ENCODE measurements at regions not wholly inside any gene's neighbourhood (a gene's known extent, or its start where the extent isn't known, plus 50 kb on each side); places are given as distances from the start of the nearest gene placed in this dataset.

DNA sequence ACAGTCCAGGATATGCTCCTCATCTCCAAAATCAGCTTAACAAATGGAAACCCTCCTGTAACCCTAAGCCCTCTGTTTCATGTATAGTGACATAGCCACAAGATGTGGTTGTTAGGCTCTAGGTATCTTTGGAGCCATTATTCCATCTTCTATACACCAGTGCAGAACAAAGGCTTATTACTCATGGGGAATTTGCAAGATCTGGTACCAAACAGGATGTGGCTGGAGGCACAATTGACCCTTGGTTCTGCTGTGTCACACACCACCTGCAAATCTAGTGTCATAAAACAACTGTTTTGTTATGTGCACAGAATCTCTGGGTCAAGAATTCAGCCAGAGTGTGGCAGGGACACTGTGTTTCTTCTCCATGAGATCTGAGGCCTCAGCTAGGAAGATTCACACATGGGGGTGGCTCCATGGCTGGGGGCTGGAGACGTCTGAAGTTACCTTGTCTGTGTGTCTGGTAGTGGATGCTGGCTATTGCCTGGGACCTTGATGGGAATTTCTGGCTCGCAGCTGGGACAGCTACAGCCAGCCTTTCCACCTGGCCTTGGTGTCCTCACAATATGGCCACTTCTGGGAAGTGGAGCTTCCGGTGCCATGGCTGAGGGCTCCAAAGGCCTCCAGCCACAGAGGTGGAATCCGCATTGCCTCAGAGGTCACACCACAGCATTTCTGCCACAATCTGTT lies 369.9 kb downstream of the CDH26 start:
- in situ Hi-C loops (cut with HindIII; ENCODE audit: low sequenced_read_pairs) = no loop called here
- TF ChIP-seq, protein P1, sequence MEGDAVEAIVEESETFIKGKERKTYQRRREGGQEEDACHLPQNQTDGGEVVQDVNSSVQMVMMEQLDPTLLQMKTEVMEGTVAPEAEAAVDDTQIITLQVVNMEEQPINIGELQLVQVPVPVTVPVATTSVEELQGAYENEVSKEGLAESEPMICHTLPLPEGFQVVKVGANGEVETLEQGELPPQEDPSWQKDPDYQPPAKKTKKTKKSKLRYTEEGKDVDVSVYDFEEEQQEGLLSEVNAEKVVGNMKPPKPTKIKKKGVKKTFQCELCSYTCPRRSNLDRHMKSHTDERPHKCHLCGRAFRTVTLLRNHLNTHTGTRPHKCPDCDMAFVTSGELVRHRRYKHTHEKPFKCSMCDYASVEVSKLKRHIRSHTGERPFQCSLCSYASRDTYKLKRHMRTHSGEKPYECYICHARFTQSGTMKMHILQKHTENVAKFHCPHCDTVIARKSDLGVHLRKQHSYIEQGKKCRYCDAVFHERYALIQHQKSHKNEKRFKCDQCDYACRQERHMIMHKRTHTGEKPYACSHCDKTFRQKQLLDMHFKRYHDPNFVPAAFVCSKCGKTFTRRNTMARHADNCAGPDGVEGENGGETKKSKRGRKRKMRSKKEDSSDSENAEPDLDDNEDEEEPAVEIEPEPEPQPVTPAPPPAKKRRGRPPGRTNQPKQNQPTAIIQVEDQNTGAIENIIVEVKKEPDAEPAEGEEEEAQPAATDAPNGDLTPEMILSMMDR (IDR thresholded peaks at IDR 0.05; ENCODE audit: low read depth, low read length) = no peak

DNA sequence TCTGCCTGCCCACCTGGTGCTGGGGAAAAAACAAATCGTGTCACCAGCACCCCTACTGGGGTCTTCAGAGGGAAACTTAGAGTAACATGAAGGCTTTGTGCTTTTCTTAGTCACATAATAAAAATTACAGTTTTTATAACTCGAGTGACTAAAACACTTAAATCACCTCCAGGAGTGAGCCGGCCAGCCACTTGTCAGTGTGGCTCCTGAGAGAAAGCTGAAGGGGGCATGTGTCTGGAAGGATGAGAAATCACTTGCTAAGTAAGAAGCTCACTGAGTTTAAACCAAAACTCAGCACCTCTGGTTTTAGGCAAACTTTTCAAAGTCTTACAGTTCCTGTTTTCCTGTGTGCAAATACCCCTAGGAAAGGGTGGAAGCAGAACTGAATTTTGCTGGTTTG lies 372.2 kb downstream of the CDH26 start:
- in situ Hi-C loops (cut with HindIII; ENCODE audit: low sequenced_read_pairs) = no loop called here
- H3K4me3 ChIP-seq (ENCODE audit: low read depth, low read length) = no peak overlapping the region
- no peak for DNase-seq (ENCODE audit: low read depth, low spot score)
- TF ChIP-seq, protein P1 (IDR thresholded peaks at IDR 0.05; ENCODE audit: low read depth, low read length) = no peak

More for the DNA sequence above, 369.9 kb downstream of the CDH26 start:
- no peak for DNase-seq (ENCODE audit: low read depth, low spot score)
- H3K4me3 ChIP-seq (ENCODE audit: low read depth, low read length) = no peak overlapping the region

DNA sequence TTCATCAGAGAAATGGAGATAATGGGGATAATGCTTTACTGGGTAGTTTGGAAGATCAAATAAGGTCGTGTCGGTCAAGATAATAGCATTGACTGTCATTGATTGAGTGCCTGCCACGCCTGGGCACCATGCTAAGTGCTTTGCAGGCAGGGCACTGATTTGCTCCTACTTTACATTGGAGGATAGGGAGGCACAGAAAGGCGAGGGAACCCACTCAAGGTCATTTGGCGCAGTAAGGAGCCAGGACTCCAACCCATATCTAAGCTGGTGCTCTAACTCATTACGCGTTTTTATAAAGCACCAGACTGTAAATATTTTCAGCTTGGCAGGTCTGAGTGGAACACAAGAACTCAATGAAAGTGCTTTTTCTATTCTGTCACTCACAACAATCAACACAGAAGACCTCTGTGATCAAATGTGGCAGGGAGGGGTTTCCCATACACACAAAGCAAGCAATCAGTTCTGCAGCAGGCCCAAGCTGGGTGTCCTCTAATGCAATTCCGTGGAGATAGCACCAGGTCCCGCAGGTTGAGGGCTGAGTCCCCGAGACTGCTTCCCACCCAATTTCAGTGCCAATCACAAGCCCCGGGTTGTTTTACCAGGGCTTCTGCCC lies 373.6 kb downstream of the CDH26 start:
- in situ Hi-C loops (cut with HindIII; ENCODE audit: low sequenced_read_pairs) = no loop called here
- DNase-seq (ENCODE audit: low read depth, low spot score) = no peak
- no peak overlapping the region for H3K4me3 ChIP-seq (ENCODE audit: low read depth, low read length)
- TF ChIP-seq, protein P1 (IDR thresholded peaks at IDR 0.05; ENCODE audit: low read depth, low read length) = no peak

DNA sequence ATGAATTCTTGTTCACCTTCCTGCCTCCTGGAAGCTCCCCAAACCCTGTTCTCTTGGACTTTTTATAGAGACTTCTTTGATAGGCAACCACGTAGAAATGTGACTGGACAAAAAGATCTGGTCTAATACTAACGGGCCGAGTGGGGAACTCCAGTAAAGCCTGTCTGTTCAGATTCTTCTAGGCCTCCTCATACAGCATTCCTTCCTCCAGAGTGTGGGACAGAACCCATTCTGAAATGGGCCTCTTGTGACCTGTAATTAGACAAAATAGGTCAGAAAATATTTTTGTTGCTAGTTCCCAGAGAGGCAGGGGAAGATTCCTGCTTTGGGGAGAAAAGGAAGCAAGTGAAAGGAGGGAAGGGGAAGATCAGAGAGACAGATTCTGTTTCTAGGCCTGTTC lies 374.3 kb downstream of the CDH26 start:
- no peak for DNase-seq (ENCODE audit: low read depth, low spot score)
- no peak overlapping the region for H3K4me3 ChIP-seq (ENCODE audit: low read depth, low read length)
- in situ Hi-C loops (cut with HindIII; ENCODE audit: low sequenced_read_pairs) = no loop called here
- TF ChIP-seq, protein P1 (IDR thresholded peaks at IDR 0.05; ENCODE audit: low read depth, low read length) = no peak

DNA sequence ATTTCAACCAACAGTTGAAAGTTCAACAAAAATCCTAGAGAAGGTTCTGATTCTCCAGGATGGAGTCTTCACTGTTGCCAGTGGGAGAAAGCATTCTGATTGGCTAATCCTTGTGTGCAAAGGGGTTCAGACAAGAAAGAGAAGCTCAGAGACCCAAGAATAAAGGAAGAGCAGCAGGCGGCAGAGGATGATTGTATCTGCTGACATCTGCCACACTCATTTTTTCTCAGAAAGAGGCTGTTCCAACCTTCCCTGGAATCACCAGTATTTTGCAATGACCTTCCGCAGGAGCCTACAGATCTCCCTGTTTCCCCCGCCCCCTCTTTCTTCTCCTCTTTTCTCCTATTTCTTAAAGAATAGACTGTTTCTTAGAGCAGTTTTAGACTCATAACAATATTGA lies 376.7 kb downstream of the CDH26 start:
- H3K4me3 ChIP-seq (ENCODE audit: low read depth, low read length) = no peak overlapping the region
- in situ Hi-C loops (cut with HindIII; ENCODE audit: low sequenced_read_pairs) = no loop called here
- TF ChIP-seq, protein P1 (IDR thresholded peaks at IDR 0.05; ENCODE audit: low read depth, low read length) = no peak
- no peak for DNase-seq (ENCODE audit: low read depth, low spot score)

DNA sequence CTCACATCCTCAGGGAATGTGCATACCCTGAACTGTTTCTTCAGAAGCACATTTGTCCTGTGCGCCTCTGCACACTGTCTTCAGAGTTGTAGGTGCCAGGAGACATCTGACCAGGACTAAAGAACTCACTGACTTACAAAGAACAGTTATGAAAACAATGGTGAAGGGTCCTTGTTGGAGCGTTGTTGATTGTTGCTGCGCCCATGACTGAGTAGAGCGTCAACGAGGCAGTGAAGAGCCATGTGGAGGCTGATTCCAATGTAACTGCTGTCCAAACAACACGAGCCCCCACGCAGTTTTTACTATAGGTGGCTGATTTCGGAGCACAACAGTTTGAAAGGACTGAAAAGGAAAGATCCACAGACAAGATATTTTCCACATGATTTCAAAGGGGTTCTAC lies 380.3 kb downstream of the CDH26 start:
- in situ Hi-C loops (cut with HindIII; ENCODE audit: low sequenced_read_pairs) = no loop called here
- TF ChIP-seq, protein P1 (IDR thresholded peaks at IDR 0.05; ENCODE audit: low read depth, low read length) = no peak
- no peak for DNase-seq (ENCODE audit: low read depth, low spot score)
- H3K4me3 ChIP-seq (ENCODE audit: low read depth, low read length) = no peak overlapping the region
